GM21515 (cell line): ENCODE measurements at regions not wholly inside any gene's neighbourhood (a gene's known extent, or its start where the extent isn't known, plus 50 kb on each side); places are given as distances from the start of the nearest gene placed in this dataset.
"Not testable (repeated sequence)": the region's sequence is repeated elsewhere in the genome, so short reads cannot be mapped to it uniquely, and the experiment has no call there.

ENCODE experiments used
- ATAC-seq: cut with Tn5 transposase; IDR thresholded peaks from one replicate; pipeline ENCODE4 v1.9.1; 2021; ENCODE audit not compliant: unreplicated experiment

GRCh38 chr18:22068784-22069183, 100.6 kb upstream of the GATA6 start:
- ATAC-seq, result not testable (repeated sequence)

- ATAC-seq, result no peak
These were observed 99.5 kb upstream of the GATA6 start for GRCh38 chr18:22069916-22070315.

GRCh38 chr18:22073411-22073810, 96.0 kb upstream of the GATA6 start:
- no peak for ATAC-seq

GRCh38 chr18:22074282-22075070, 94.9 kb upstream of the GATA6 start:
- ATAC-seq, result no peak

DNA sequence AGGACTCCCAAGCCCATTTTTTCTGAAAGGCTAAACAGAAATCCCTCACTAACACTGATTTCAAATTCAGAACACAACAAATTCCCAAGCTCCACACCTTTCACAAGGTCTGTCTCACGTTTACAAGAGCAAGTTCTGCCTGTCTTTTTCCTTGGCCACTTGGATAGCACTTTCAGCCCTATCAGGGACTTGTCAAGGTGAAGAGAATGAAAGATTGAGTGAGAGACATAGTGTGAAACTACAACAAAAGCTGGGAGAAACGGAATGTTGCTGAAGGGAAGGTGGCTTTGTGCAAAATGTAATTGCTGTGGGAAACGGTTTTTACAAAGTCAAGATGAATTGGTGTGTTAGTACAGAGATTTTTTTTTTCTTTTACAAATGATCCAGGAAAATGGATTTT, 89.4 kb upstream of the GATA6 start:
- ATAC-seq, result no peak

DNA sequence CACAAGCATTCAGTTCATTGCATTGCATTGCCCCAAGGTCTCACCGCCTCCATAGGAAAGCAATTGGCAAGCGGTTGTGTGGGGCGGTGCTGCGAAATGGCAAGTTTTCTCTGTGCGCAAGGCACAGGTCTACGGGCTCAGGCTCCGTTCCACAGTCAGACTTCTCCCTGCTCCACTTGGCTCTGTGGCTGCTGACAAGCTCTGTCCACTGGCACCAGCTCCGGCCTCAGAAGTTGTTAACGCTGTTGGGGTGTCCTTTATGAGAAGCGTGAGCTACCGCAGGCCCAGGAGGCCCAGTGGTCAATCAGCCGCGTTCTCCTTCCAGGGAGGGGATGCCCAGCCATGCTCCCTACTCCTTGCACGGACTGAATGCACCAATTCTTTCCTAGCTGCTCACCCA, 87.0 kb upstream of the GATA6 start:
- no peak for ATAC-seq

DNA sequence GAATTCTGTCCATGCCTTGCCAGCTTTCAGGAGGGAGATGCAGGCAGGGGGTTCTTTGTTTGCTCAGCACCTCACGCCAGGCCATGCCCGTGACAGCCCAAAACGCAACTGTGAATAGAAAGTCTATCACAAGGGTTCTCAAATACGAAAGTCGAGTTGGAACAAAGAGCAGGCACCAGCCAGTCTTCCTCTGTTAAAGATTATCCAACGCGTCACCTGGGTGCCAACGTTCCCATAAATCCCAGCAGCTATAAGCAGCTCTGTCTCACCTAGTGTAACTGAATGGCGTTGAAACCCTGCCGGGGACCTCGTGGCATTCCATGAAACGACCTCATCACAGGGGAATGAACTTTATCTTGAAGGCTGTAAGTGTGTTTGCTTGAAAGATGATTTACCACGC, 84.8 kb upstream of the GATA6 start:
- no peak for ATAC-seq

DNA sequence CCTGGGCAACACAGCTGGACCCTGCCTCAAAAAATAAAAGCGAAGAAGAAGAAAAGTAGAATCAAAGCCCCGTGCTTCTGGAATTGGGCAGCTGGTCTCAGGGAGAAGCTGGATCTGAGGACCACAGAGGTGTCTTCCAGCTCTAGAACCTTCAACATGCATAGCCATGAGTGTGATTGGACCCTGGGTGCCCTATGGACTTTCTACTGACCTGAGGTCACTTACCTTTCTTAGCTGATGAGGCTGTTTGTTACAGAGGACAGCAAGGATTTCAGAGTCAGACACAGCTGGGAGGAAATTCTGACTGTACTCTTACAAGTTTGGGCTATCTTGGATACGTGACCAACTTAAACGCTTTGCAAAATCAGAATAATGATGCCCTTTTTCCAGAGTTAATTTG, 82.4 kb upstream of the GATA6 start:
- no peak for ATAC-seq

- no peak for ATAC-seq
These were observed 81.4 kb upstream of the GATA6 start for GRCh38 chr18:22088029-22088428.

- no peak for ATAC-seq
These were observed 80.3 kb upstream of the GATA6 start for GRCh38 chr18:22088996-22089640.

- no peak for ATAC-seq
These were observed 78.0 kb upstream of the GATA6 start for GRCh38 chr18:22091341-22091740.

DNA sequence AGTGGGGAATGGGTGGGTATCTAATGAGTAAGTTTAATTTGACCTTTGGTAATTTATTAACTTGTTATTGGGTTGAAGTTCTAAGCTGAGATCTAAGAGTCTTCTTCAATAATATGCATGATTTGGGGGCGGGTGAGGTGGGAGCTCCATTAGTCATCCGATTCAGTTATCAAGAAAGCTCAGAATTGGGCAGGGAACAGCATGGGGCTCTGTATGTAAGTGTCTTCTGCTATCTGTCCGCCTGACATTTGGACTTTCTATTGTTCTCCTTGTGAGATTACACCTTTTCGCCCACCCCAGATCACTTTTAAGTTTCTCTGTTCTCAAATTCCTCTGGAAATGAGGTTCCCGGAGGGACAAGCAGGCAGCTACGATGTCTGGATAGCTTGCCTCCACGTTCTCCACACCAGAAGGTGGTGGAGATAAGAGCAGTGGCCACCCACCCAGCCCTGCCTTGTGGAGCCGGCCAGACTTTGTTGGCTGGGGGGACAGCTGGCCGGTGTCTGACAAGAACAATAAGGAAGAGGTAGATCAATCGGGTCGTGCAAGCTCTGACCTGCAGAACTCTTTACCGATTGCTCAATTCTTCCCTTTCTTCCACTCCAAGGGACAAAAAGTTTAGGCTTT, 75.5 kb upstream of the GATA6 start:
- ATAC-seq, result no peak

- no peak for ATAC-seq
These were observed 75.0 kb upstream of the GATA6 start for GRCh38 chr18:22094358-22094734.

- ATAC-seq, result no peak
These were observed 70.8 kb upstream of the GATA6 start for GRCh38 chr18:22098563-22098989.

GRCh38 chr18:22099925-22100324, 69.5 kb upstream of the GATA6 start:
- ATAC-seq, result no peak

GRCh38 chr18:22101731-22102130, 67.7 kb upstream of the GATA6 start:
- ATAC-seq, result no peak

DNA sequence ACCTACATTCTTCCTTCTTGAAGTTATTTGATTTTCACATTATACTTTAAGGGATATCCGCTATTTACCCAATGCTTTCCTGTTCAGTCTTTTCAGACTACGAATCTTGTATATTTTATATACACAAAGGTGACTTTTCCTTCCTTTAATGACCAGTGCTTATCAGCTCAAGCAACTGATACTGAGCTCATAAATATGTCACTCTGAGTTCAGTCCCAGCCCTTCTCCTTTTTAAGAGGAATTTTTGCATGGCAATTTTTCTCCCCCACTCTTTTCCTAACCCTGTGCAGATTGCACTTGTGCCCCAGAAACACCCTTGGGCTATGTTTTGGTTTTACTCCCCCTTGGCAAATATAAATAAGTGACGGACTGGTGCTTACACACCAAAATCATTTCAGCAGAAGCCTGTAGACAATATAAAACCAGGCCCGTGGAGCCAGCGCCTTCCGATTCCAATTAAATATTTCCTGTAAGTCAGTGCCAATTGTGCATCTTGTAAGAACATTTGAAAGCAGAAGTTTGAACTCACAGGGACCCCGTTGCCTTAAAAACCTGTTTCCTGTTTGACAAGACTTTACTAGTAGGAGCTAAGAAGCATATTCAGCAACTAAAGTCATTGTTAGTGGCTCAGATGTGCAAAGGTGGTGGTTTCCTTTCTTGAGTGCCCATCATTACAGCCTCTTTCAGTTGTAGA, 66.3 kb upstream of the GATA6 start:
- ATAC-seq, result no peak

DNA sequence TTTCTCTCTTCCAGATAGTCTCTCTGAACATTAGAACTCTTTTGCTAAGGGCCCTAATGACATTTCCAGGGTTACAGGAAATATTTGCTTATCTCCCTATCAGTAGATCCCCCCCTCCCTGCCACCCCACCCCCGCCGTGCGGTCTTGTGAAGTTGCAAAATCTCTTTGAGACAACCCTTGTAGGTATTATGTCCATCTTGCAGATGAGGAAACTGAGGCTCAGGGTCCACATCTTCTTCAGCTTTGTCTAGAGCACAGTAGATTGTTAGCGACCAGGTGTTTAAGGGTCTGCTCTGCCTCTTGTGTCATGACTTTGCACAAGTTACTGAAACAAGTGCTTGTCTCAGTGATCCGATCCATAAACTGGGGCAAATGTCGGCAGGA, 65.8 kb upstream of the GATA6 start:
- no peak for ATAC-seq

- ATAC-seq, result no peak
These were observed 62.7 kb upstream of the GATA6 start for GRCh38 chr18:22106536-22107292.

DNA sequence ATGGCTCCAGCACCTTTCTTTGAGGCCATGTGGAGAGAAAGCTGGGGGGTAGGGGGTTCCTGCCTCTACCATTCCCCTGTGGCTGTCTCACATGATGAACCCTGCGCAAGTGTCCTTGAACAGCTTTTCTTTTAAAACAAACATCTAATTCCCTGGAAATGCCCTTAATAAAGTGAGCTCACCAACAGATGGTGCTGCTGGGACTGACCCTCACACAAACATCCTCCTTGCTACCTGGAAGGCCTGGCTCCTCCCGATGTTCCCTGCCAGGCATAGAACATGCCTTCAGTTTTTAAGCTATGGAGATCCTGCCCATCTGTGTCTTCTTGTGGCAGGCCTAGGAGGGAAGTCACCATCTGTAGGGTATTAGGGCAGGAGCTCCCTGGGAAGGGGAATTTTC, 60.7 kb upstream of the GATA6 start:
- ATAC-seq, result no peak

DNA sequence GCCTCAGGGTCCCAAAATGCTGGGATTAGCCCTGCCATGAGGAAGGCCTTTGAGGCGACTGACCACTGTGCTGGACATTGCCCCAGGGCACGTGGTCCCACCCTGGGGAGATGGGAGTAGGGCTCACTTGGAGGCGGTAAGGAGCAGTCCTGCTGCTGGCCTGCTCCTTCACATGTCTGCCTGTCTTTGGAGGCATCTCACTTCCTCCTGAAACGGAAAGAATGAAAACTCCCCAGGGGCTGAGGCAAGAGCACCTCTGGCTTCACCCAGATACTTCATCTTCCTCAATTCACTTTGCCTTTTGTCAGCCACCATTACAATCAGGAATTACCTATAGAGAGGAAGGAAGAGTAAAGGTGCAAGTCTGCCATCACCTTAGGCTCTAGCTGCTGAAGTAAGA, 59.9 kb upstream of the GATA6 start:
- no peak for ATAC-seq
